Endodermal cell (in vitro differentiated cells): ENCODE measurements at regions not wholly inside any gene's neighbourhood (a gene's known extent, or its start where the extent isn't known, plus 50 kb on each side); places are given as distances from the start of the nearest gene placed in this dataset.

ENCODE experiments used
- DNase-seq: peaks from one replicate; pipeline ENCODE4 v3.0.0-alpha.2; 2017
- H3K27ac ChIP-seq: 2 replicates; pipeline ENCODE4 v1.5.1; 2013; ENCODE audit warnings: mild to moderate bottlenecking, low read depth, low read length, moderate library complexity
- H3K27me3 ChIP-seq: 2 replicates; pipeline ENCODE4 v1.6.1; 2013; ENCODE audit warnings: mild to moderate bottlenecking, low read length, moderate library complexity; ENCODE audit not compliant: insufficient read depth, control insufficient read depth, poor library complexity, severe bottlenecking
- H3K36me3 ChIP-seq: 2 replicates; pipeline ENCODE4 v1.7.0; 2013; ENCODE audit warnings: mild to moderate bottlenecking, low read length, moderate library complexity; ENCODE audit not compliant: control insufficient read depth, insufficient read depth
- H3K4me1 ChIP-seq: one replicate; pipeline ENCODE4 v1.7.0; 2013; ENCODE audit warnings: low read length; ENCODE audit not compliant: control insufficient read depth, insufficient read depth
- H3K4me3 ChIP-seq: 2 replicates; pipeline ENCODE4 v1.5.1; 2013; ENCODE audit warnings: mild to moderate bottlenecking, low read length, moderate library complexity
- H3K9ac ChIP-seq: 2 replicates; pipeline ENCODE4 v1.6.1; 2013; ENCODE audit warnings: mild to moderate bottlenecking, low read length, moderate library complexity; ENCODE audit not compliant: poor library complexity, severe bottlenecking; ENCODE audit errors: extremely low read depth
- H3K9me3 ChIP-seq: 2 replicates; pipeline ENCODE4 v1.6.1; 2013; ENCODE audit warnings: mild to moderate bottlenecking, low read length, moderate library complexity; ENCODE audit not compliant: control insufficient read depth
- H3K27ac Mint-ChIP-seq: 2 replicates; pipeline ENCODE4 v1.8.0; 2020; ENCODE audit warnings: mixed read lengths
- H3K27me3 Mint-ChIP-seq: 2 replicates; pipeline ENCODE4 v1.8.0; 2021; ENCODE audit warnings: mild to moderate bottlenecking, mixed read lengths; ENCODE audit not compliant: insufficient read depth
- H3K36me3 Mint-ChIP-seq: 2 replicates; pipeline ENCODE4 v1.8.0; 2020; ENCODE audit warnings: low read depth, mixed read lengths
- H3K4me1 Mint-ChIP-seq: 2 replicates; pipeline ENCODE4 v1.8.0; 2020; ENCODE audit warnings: mixed read lengths
- H3K4me3 Mint-ChIP-seq: 2 replicates; pipeline ENCODE4 v1.8.0; 2020; ENCODE audit warnings: mild to moderate bottlenecking, moderate library complexity, mixed read lengths
- H3K9me3 Mint-ChIP-seq: 2 replicates; pipeline ENCODE4 v1.8.0; 2020; ENCODE audit warnings: mild to moderate bottlenecking, mixed read lengths
- CTCF ChIP-seq: fragments of 200-600 bp; sonication (generic); conservative IDR thresholded peaks from 2 replicates; pipeline ENCODE4 v1.5.0; 2021; ENCODE audit warnings: antibody characterized with exemption, mild to moderate bottlenecking
- WGBS, 2 experiments: methylation state at CpG; one replicate each; pipeline versions ENCODE4 v1.1.5 to v1.1.7; 2013; ENCODE audit warnings: missing lambda C conversion rate in 2 of 2, mixed read lengths in 1 of 2; ENCODE audit not compliant: insufficient coverage in 1 of 2, insufficient read length in 1 of 2; 5-methylcytosine and 5-hydroxymethylcytosine counted together

GRCh38 chr6:144624716-144625115 lies 339.6 kb downstream of the UTRN start:
- Histone ChIP-seq H3K27me3 (no peaks in the 10 kb centered on the region), H3K27ac (no peak overlapping the region), H3K36me3 (no peaks in the 10 kb centered on the region), H3K9ac (no peak overlapping the region), H3K4me3 (no peak overlapping the region), H3K9me3 (no peaks in the 10 kb centered on the region), H3K4me1 (peaks cover 3% of the 10 kb centered on the region)
- no peak overlapping the region for H3K4me3 Mint-ChIP-seq
- WGBS, 2 experiments, result 84 to 98% methylated on average over 4 of the region's 4 CpGs
- no peak for TF ChIP-seq CTCF
- H3K4me1 Mint-ChIP-seq, result peaks cover 33% of the 10 kb centered on the region
- H3K9me3 Mint-ChIP-seq, result no peaks in the 10 kb centered on the region
- H3K27me3 Mint-ChIP-seq, result no peaks in the 10 kb centered on the region
- no peaks in the 10 kb centered on the region for H3K36me3 Mint-ChIP-seq
- H3K27ac Mint-ChIP-seq, result no peak overlapping the region
- DNase-seq, result no peak

GRCh38 chr6:144630857-144631256 lies 345.7 kb downstream of the UTRN start:
- Mint-ChIP-seq H3K27me3 (no peaks in the 10 kb centered on the region), H3K4me3 (no peak overlapping the region), H3K36me3 (peaks cover 2% of the 10 kb centered on the region), H3K4me1 (peaks cover 8% of the 10 kb centered on the region), H3K27ac (no peak overlapping the region), H3K9me3 (no peaks in the 10 kb centered on the region)
- no peaks in the 10 kb centered on the region for H3K36me3 ChIP-seq
- 87% methylated on average over 1 of the region's 1 CpG; no CpG with 5 or more reads in 1 of the 2 experiments for WGBS, 2 experiments
- no peak overlapping the region for H3K4me3 ChIP-seq
- DNase-seq, result no peak
- H3K27ac ChIP-seq, result no peak overlapping the region
- no peaks in the 10 kb centered on the region for H3K9me3 ChIP-seq
- H3K9ac ChIP-seq, result no peak overlapping the region
- H3K4me1 ChIP-seq, result no peaks in the 10 kb centered on the region
- no peak for TF ChIP-seq CTCF
- H3K27me3 ChIP-seq, result no peaks in the 10 kb centered on the region

DNA sequence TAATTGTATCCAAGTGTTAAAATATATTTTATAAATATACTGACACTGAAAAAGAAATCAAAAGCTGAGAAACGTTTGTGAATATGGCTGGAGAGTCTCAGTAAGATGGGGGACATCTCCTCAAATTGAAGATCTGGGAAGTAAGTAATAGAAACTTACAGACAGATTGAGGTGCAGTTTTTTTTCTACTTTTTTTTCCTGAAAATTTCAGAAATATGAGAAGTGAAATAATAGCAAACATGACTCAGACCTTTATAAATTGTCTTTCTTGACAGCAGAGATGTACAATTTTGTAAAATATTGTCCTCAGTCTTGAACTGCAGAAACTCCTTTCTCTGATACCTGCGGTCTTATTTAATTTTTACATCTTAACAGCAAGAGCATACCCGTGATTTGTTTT lies 347.1 kb downstream of the UTRN start:
- Mint-ChIP-seq H3K27ac (no peak overlapping the region), H3K27me3 (no peaks in the 10 kb centered on the region), H3K36me3 (peaks cover 2% of the 10 kb centered on the region), H3K9me3 (no peaks in the 10 kb centered on the region), H3K4me3 (no peak overlapping the region), H3K4me1 (peaks cover 5% of the 10 kb centered on the region)
- no peak overlapping the region for H3K9ac ChIP-seq
- no peaks in the 10 kb centered on the region for H3K36me3 ChIP-seq
- TF ChIP-seq CTCF, result no peak
- 83 to 95% methylated on average over 1 to 3 of the region's 3 CpGs for WGBS, 2 experiments
- no peaks in the 10 kb centered on the region for H3K9me3 ChIP-seq
- no peak overlapping the region for H3K27ac ChIP-seq
- no peak for DNase-seq
- H3K4me3 ChIP-seq, result no peak overlapping the region
- no peaks in the 10 kb centered on the region for H3K4me1 ChIP-seq
- no peaks in the 10 kb centered on the region for H3K27me3 ChIP-seq
